B cell (primary cell): ENCODE measurements at regions not wholly inside any gene's neighbourhood (a gene's known extent, or its start where the extent isn't known, plus 50 kb on each side); places are given as distances from the start of the nearest gene placed in this dataset.

ENCODE experiments used
- ATAC-seq: fragments of 200-7000 bp; cut with Tn5 transposase; one replicate; pipeline ENCODE4 v1.10.0; 2021; ENCODE audit warnings: low read depth, mild to moderate bottlenecking, moderate number of reproducible peaks, moderate library complexity
- CTCF ChIA-PET: fragments of 350-600 bp; sonication (Branson Sonifier 250); formaldehyde crosslinking; loops from one replicate; lab custom pipeline; 2021; ENCODE audit warnings: antibody characterized with exemption, inconsistent platforms; lab: Charles Lee
- POLR2A ChIA-PET: fragments of 350-600 bp; sonication (Branson Sonifier 250); formaldehyde crosslinking; loops from one replicate; lab custom pipeline; 2021; ENCODE audit warnings: antibody characterized with exemption; lab: Charles Lee
- DNase-seq: peaks from one replicate; pipeline ENCODE4 v3.0.0; 2013
- H2AFZ ChIP-seq: 2 replicates; pipeline ENCODE4 v1.6.1; 2012; ENCODE audit warnings: mild to moderate bottlenecking, low read depth, low read length; ENCODE audit not compliant: insufficient read depth, poor library complexity, severe bottlenecking
- H3K27ac ChIP-seq, 2 donors: 1 replicate in 1 of 2; 2 replicates in 1 of 2; pipeline ENCODE4 v1.5.1; 2012 to 2013; ENCODE audit warnings: low read length in 2 of 2, mild to moderate bottlenecking in 2 of 2, moderate library complexity in 1 of 2
- H3K27me3 ChIP-seq, 4 experiments: fragments of 200-600 bp in 1 of 4; sonication (generic) in 1 of 4; replicated peaks in 1 of 4; 1 replicate in 2 of 4; 2 replicates in 2 of 4; pipeline versions ENCODE4 v1.6.1 to v1.7.0; 2013 to 2016; ENCODE audit warnings: low read length in 3 of 4, mild to moderate bottlenecking in 2 of 4, mixed read lengths in 1 of 4, moderate library complexity in 1 of 4; ENCODE audit not compliant: insufficient read depth in 4 of 4, control insufficient read depth in 3 of 4; ENCODE audit errors: control extremely low read depth in 1 of 4
- H3K36me3 ChIP-seq, 2 experiments: replicated peaks in 1 of 2; 1 replicate in 1 of 2; 2 replicates in 1 of 2; pipeline versions ENCODE4 v1.6.1 to v1.7.1; 2013; ENCODE audit warnings: low read length in 1 of 2; ENCODE audit not compliant: insufficient read depth in 2 of 2, control insufficient read depth in 1 of 2; ENCODE audit errors: control extremely low read depth in 1 of 2, extremely low read depth in 1 of 2
- H3K4me1 ChIP-seq, 2 donors: fragments of 200-600 bp in 1 of 2; sonication (generic) in 1 of 2; 1 replicate in 1 of 2; 2 replicates in 1 of 2; pipeline versions ENCODE4 v1.5.1 to v1.6.1; 2013 to 2017; ENCODE audit warnings: low read length in 2 of 2; ENCODE audit not compliant: control insufficient read depth in 2 of 2, insufficient read depth in 2 of 2
- H3K4me2 ChIP-seq: replicated peaks from 2 replicates; pipeline ENCODE3; 2012; ENCODE audit warnings: mild to moderate bottlenecking, low read depth, low read length; ENCODE audit not compliant: poor library complexity, severe bottlenecking
- H3K4me3 ChIP-seq, 5 experiments: fragments of 200-600 bp in 1 of 5; sonication (generic) in 1 of 5; 1 replicate in 3 of 5; 2 replicates in 2 of 5; pipeline versions ENCODE4 v1.5.1 to v1.7.0; 2011 to 2016; ENCODE audit warnings: low read length in 4 of 5, mild to moderate bottlenecking in 4 of 5, low read depth in 2 of 5, control low read depth in 1 of 5, moderate library complexity in 1 of 5; ENCODE audit not compliant: insufficient read depth in 1 of 5; ENCODE audit errors: control extremely low read depth in 1 of 5, extremely low read depth in 1 of 5
- H3K79me2 ChIP-seq: fragments of 200-600 bp; sonication (generic); one replicate; pipeline ENCODE4 v1.6.0; 2016; ENCODE audit warnings: low read length; ENCODE audit not compliant: control insufficient read depth, insufficient read depth
- H3K9ac ChIP-seq: fragments of 200-600 bp; sonication (generic); 2 replicates; pipeline ENCODE4 v1.6.1; 2017; ENCODE audit warnings: mild to moderate bottlenecking, low read length, moderate library complexity
- H3K9me3 ChIP-seq, 3 donors: one replicate each; pipeline versions ENCODE4 v1.6.1 to v1.7.1; 2013; ENCODE audit warnings: low read length in 2 of 3; ENCODE audit not compliant: control insufficient read depth in 2 of 3, insufficient read depth in 1 of 3; ENCODE audit errors: control extremely low read depth in 1 of 3
- H4K20me1 ChIP-seq: 2 replicates; pipeline ENCODE4 v1.6.0; 2012; ENCODE audit warnings: mild to moderate bottlenecking, low read length; ENCODE audit not compliant: insufficient read depth, control insufficient read depth, poor library complexity, severe bottlenecking
- H3K27ac Mint-ChIP-seq: one replicate; pipeline ENCODE4 v1.8.0; 2021; ENCODE audit warnings: mixed read lengths
- H3K27me3 Mint-ChIP-seq: one replicate; pipeline ENCODE4 v1.8.0; 2021; ENCODE audit warnings: mixed read lengths
- H3K4me1 Mint-ChIP-seq: one replicate; pipeline ENCODE4 v1.8.0; 2021; ENCODE audit warnings: mixed read lengths
- H3K4me3 Mint-ChIP-seq: one replicate; pipeline ENCODE4 v1.8.0; 2021; ENCODE audit warnings: mixed read lengths
- H3K9me3 Mint-ChIP-seq: one replicate; pipeline ENCODE4 v1.8.0; 2022; ENCODE audit warnings: mixed read lengths; ENCODE audit not compliant: insufficient read depth
- CTCF ChIP-seq: fragments of 200-600 bp; IDR thresholded peaks from one replicate; pipeline ENCODE4 v1.8.0; 2022; ENCODE audit warnings: antibody characterized with exemption, mild to moderate bottlenecking
- EZH2 ChIP-seq: IDR thresholded peaks from 2 replicates; pipeline ENCODE4 v1.6.1; 2012; ENCODE audit warnings: borderline replicate concordance, low read depth, mild to moderate bottlenecking, moderate library complexity, low read length; ENCODE audit not compliant: insufficient read depth, poor library complexity, severe bottlenecking
- WGBS: methylation state at CpG from one replicate; pipeline ENCODE4 v1.1.5; 2013; ENCODE audit warnings: missing lambda C conversion rate; ENCODE audit not compliant: insufficient coverage; 5-methylcytosine and 5-hydroxymethylcytosine counted together
- intact Hi-C: fragments of 100-400 bp; cut with micrococcal nuclease; formaldehyde crosslinking; loops from one replicate; pipeline ENCODE4 v1.10.0; 2022

- Histone ChIP-seq H3K4me2 (no peak overlapping the region), H3K4me1 (no peaks in the 10 kb centered on the region), H2AFZ (no peak overlapping the region), H3K27ac (no peak overlapping the region), H3K9ac (no peak overlapping the region), H4K20me1 (no peaks in the 10 kb centered on the region), H3K9me3 (peaks cover 0 to 4% (median 0%) of the 10 kb centered on the region in 3 donors), H3K79me2 (no peaks in the 10 kb centered on the region), H3K4me3 (no peak overlapping the region), H3K36me3 (no peaks in the 10 kb centered on the region), H3K27me3 (no peaks in the 10 kb centered on the region)
- no peak for TF ChIP-seq EZH2
- DNase-seq: no peak
- ChIA-PET CTCF (no interaction called here), POLR2A (no interaction called here)
- H3K9me3 Mint-ChIP-seq: peaks cover 5% of the 10 kb centered on the region
- intact Hi-C loops: no loop called here
- no peaks in the 10 kb centered on the region for H3K4me1 Mint-ChIP-seq
- H3K27me3 Mint-ChIP-seq: no peaks in the 10 kb centered on the region
- no peak overlapping the region for H3K4me3 Mint-ChIP-seq
- ATAC-seq: no peak
- no peak overlapping the region for H3K27ac Mint-ChIP-seq
- no CpG with 5 or more reads among the region's 1 CpG for WGBS
These were observed 207.9 kb upstream of the FOXP2 start for GRCh38 chr7:114206688-114207087.

- Histone ChIP-seq H3K9me3 (no peaks in the 10 kb centered on the region), H3K9ac (no peak overlapping the region), H3K27me3 (no peaks in the 10 kb centered on the region), H3K4me2 (no peak overlapping the region), H3K36me3 (no peaks in the 10 kb centered on the region), H3K79me2 (no peaks in the 10 kb centered on the region), H2AFZ (no peak overlapping the region), H3K4me3 (no peak overlapping the region), H3K4me1 (no peaks in the 10 kb centered on the region), H3K27ac (no peak overlapping the region), H4K20me1 (no peaks in the 10 kb centered on the region)
- Mint-ChIP-seq H3K4me3 (no peak overlapping the region), H3K27ac (no peak overlapping the region), H3K9me3 (no peaks in the 10 kb centered on the region), H3K4me1 (no peaks in the 10 kb centered on the region), H3K27me3 (no peaks in the 10 kb centered on the region)
- DNase-seq: no peak
- intact Hi-C loops: no loop called here
- ChIA-PET POLR2A (no interaction called here), CTCF (no interaction called here)
- 100% methylated on average over 1 of the region's 1 CpG for WGBS
- ATAC-seq: no peak
- TF ChIP-seq CTCF (no peak), EZH2 (no peak)
These were observed 218.1 kb upstream of the FOXP2 start for GRCh38 chr7:114196517-114196916.
